SK-N-SH (cell line): ENCODE measurements at regions not wholly inside any gene's neighbourhood (a gene's known extent, or its start where the extent isn't known, plus 50 kb on each side); places are given as distances from the start of the nearest gene placed in this dataset.

Experiments used
- CHD2 ChIP-seq: fragments of 150-350 bp; IDR thresholded peaks from 2 replicates; pipeline ENCODE4 v1.6.1; 2018; ENCODE audit warnings: low read length; ENCODE audit not compliant: partially characterized antibody
- ELF1 ChIP-seq: IDR thresholded peaks from 2 replicates; pipeline ENCODE4 v1.4.0; 2012
- EP300 ChIP-seq, 2 experiments: IDR thresholded peaks; 2 replicates each; pipeline versions ENCODE4 v1.4.0 to v1.6.1; 2012; ENCODE audit warnings: borderline replicate concordance in 1 of 2, low read depth in 1 of 2, low read length in 1 of 2
- GABPA ChIP-seq: IDR thresholded peaks from 2 replicates; pipeline ENCODE4 v1.4.0; 2012; ENCODE audit warnings: low read depth, mild to moderate bottlenecking
- MEF2A ChIP-seq: IDR thresholded peaks from 2 replicates; pipeline ENCODE4 v1.4.0; 2012; ENCODE audit warnings: low read depth, borderline replicate concordance
- RCOR1 ChIP-seq: fragments of 150-350 bp; IDR thresholded peaks from 2 replicates; pipeline ENCODE4 v1.6.1; 2017; ENCODE audit warnings: antibody characterized with exemption, low read length
- RXRA ChIP-seq: IDR thresholded peaks from 2 replicates; pipeline ENCODE4 v1.4.0; 2012; ENCODE audit warnings: low read depth, mild to moderate bottlenecking, borderline replicate concordance
- SIN3A ChIP-seq: IDR thresholded peaks from 2 replicates; pipeline ENCODE4 v1.6.1; 2012; ENCODE audit warnings: low read depth, mild to moderate bottlenecking, low read length, moderate library complexity, borderline replicate concordance
- SMC3 ChIP-seq: IDR thresholded peaks from 2 replicates; pipeline ENCODE4 v1.6.1; 2012; ENCODE audit warnings: low read depth, low read length, improper control_type of control experiment
- TAF1 ChIP-seq: IDR thresholded peaks from 2 replicates; pipeline ENCODE4 v1.6.1; 2012; ENCODE audit warnings: low read depth, mild to moderate bottlenecking, low read length, moderate library complexity, borderline replicate concordance
- USF1 ChIP-seq: IDR thresholded peaks from 2 replicates; pipeline ENCODE4 v1.4.0; 2012; ENCODE audit warnings: low read depth, borderline replicate concordance
- ZBTB33 ChIP-seq: IDR thresholded peaks from 2 replicates; pipeline ENCODE4 v1.4.0; 2012; ENCODE audit warnings: low read depth, borderline replicate concordance
- TF ChIP-seq, protein P1 (sequence below): fragments of 200-600 bp; sonication (generic); IDR thresholded peaks from 2 replicates; pipeline ENCODE4 v1.6.1; 2017; ENCODE audit warnings: antibody characterized with exemption, mild to moderate bottlenecking, moderate library complexity

DNA sequence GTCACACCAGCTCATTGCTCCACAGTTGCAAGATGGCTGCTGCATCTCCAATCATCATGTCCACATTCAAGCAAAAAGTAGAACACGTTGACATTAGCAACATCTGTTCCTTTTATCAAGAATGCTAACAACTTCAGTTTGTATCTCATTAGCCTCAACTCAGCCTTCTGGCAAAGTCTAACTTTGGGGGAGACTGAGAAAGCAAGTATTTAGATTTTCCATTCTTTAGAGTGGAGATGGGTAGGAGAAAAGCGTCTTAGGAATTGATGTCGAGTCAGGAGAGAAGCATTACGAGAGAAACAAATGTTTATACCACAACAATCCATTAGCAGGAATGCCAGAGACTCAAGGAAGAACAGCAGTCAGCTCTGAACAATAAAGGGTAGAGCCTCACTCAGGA lies 446.3 kb downstream of the ENC1 start:
- TF ChIP-seq ELF1 (no peak), GABPA (no peak), SMC3 (no peak), MEF2A (no peak), CHD2 (no peak), EP300 (IDR thresholded peaks at IDR 0.05; ENCODE audit: borderline replicate concordance in 1 of 2, low read depth in 1 of 2, low read length in 1 of 2) (no peak), USF1 (no peak), TAF1 (no peak), SIN3A (no peak), RCOR1 (no peak), ZBTB33 (no peak), RXRA (no peak)
- TF ChIP-seq, protein P1, sequence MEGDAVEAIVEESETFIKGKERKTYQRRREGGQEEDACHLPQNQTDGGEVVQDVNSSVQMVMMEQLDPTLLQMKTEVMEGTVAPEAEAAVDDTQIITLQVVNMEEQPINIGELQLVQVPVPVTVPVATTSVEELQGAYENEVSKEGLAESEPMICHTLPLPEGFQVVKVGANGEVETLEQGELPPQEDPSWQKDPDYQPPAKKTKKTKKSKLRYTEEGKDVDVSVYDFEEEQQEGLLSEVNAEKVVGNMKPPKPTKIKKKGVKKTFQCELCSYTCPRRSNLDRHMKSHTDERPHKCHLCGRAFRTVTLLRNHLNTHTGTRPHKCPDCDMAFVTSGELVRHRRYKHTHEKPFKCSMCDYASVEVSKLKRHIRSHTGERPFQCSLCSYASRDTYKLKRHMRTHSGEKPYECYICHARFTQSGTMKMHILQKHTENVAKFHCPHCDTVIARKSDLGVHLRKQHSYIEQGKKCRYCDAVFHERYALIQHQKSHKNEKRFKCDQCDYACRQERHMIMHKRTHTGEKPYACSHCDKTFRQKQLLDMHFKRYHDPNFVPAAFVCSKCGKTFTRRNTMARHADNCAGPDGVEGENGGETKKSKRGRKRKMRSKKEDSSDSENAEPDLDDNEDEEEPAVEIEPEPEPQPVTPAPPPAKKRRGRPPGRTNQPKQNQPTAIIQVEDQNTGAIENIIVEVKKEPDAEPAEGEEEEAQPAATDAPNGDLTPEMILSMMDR = no peak
